ENCODE measurements at regions not wholly inside any gene's neighbourhood (a gene's known extent, or its start where the extent isn't known, plus 50 kb on each side); places are given as distances from the start of the nearest gene placed in this dataset.

- no peak for TF ChIP-seq CTCF (IDR thresholded peaks at IDR 0.05)
- TF ChIP-seq POLR2A (IDR thresholded peaks at IDR 0.05): no peak
Measured at GRCh38 chr14:99322731-99323599, 51.0 kb upstream of the BCL11B start.
